ENCODE measurements at regions not wholly inside any gene's neighbourhood (a gene's known extent, or its start where the extent isn't known, plus 50 kb on each side); places are given as distances from the start of the nearest gene placed in this dataset.

- Histone ChIP-seq H3K4me3 (IDR thresholded peaks at IDR 0.05; ENCODE audit: insufficient read depth, low read depth, low read length) (no peak overlapping the region), H3K27me3 (ENCODE audit: insufficient read depth, low read depth) (no peaks in the 10 kb centered on the region), H3K4me2 (no peak overlapping the region)
Observed at GRCh38 chr13:107870400-107870799, 344.9 kb downstream of the LIG4 start.

GRCh38 chr13:107867701-107868661 is 347.4 kb downstream of the LIG4 start:
- no peak overlapping the region for H3K4me3 ChIP-seq (IDR thresholded peaks at IDR 0.05; ENCODE audit: insufficient read depth, low read depth, low read length)
- no peak for TF ChIP-seq CTCF (conservative IDR thresholded peaks at IDR 0.05; ENCODE audit: low read depth, low read length)
- H3K79me2 ChIP-seq (ENCODE audit: insufficient read depth, low read depth) = no peaks in the 10 kb centered on the region
- no peak overlapping the region for H3K9ac ChIP-seq
- H3K4me2 ChIP-seq = peak overlapping the region; percentile 36; the same call in 1 of the 2 replicates
- no peaks in the 10 kb centered on the region for H3K27me3 ChIP-seq (ENCODE audit: insufficient read depth, low read depth)
- no peaks in the 10 kb centered on the region for H3K36me3 ChIP-seq (ENCODE audit: insufficient read depth)
- H3K4me1 ChIP-seq (ENCODE audit: low read depth, poor library complexity, severe bottlenecking) = no peaks in the 10 kb centered on the region
- H2AFZ ChIP-seq (ENCODE audit: low read depth) = peak overlapping the region; percentile 52; the same call in 1 of the 2 replicates
- H4K20me1 ChIP-seq (ENCODE audit: insufficient read depth) = no peaks in the 10 kb centered on the region
- H3K27ac ChIP-seq = no peak overlapping the region

More at GRCh38 chr13:107870400-107870799, 344.9 kb downstream of the LIG4 start:
- no peaks in the 10 kb centered on the region for H4K20me1 ChIP-seq (ENCODE audit: insufficient read depth)
- TF ChIP-seq CTCF (conservative IDR thresholded peaks at IDR 0.05; ENCODE audit: low read depth, low read length) = no peak
- H3K36me3 ChIP-seq (ENCODE audit: insufficient read depth) = no peaks in the 10 kb centered on the region
- H3K79me2 ChIP-seq (ENCODE audit: insufficient read depth, low read depth) = no peaks in the 10 kb centered on the region
- H3K27ac ChIP-seq = no peak overlapping the region
- H3K9ac ChIP-seq = no peak overlapping the region
- H3K4me1 ChIP-seq (ENCODE audit: low read depth, poor library complexity, severe bottlenecking) = no peaks in the 10 kb centered on the region
- no peak overlapping the region for H2AFZ ChIP-seq (ENCODE audit: low read depth)

- no peak for TF ChIP-seq CTCF (conservative IDR thresholded peaks at IDR 0.05; ENCODE audit: low read depth, low read length)
- Histone ChIP-seq H3K4me1 (ENCODE audit: low read depth, poor library complexity, severe bottlenecking) (no peaks in the 10 kb centered on the region), H3K4me3 (IDR thresholded peaks at IDR 0.05; ENCODE audit: insufficient read depth, low read depth, low read length) (no peak overlapping the region), H3K27me3 (ENCODE audit: insufficient read depth, low read depth) (no peaks in the 10 kb centered on the region), H3K36me3 (ENCODE audit: insufficient read depth) (no peaks in the 10 kb centered on the region), H3K27ac (no peak overlapping the region), H3K4me2 (peak overlapping the region; percentile 25; the same call in 1 of the 2 replicates), H2AFZ (ENCODE audit: low read depth) (no peak overlapping the region; the same call in 1 of the 2 replicates), H3K79me2 (ENCODE audit: insufficient read depth, low read depth) (no peaks in the 10 kb centered on the region), H4K20me1 (ENCODE audit: insufficient read depth) (no peaks in the 10 kb centered on the region), H3K9ac (no peak overlapping the region)
Observed at GRCh38 chr13:107866941-107867623, 348.3 kb downstream of the LIG4 start.

- Histone ChIP-seq H3K27ac (no peak overlapping the region), H4K20me1 (ENCODE audit: insufficient read depth) (no peaks in the 10 kb centered on the region), H3K27me3 (ENCODE audit: insufficient read depth, low read depth) (no peaks in the 10 kb centered on the region), H3K79me2 (ENCODE audit: insufficient read depth, low read depth) (no peaks in the 10 kb centered on the region), H3K4me3 (IDR thresholded peaks at IDR 0.05; ENCODE audit: insufficient read depth, low read depth, low read length) (no peak overlapping the region), H3K4me1 (ENCODE audit: low read depth, poor library complexity, severe bottlenecking) (no peaks in the 10 kb centered on the region), H3K36me3 (ENCODE audit: insufficient read depth) (no peaks in the 10 kb centered on the region), H3K4me2 (peak overlapping the region; percentile 25; the same call in 1 of the 2 replicates), H3K9ac (no peak overlapping the region), H2AFZ (ENCODE audit: low read depth) (no peak overlapping the region; the same call in 1 of the 2 replicates)
- TF ChIP-seq CTCF (conservative IDR thresholded peaks at IDR 0.05; ENCODE audit: low read depth, low read length) = no peak
Observed at GRCh38 chr13:107866032-107866940, 349.1 kb downstream of the LIG4 start.

All from KMS-11 (cell line).